Effector memory CD4-positive, alpha-beta T cell (primary cell): ENCODE measurements at regions not wholly inside any gene's neighbourhood (a gene's known extent, or its start where the extent isn't known, plus 50 kb on each side); places are given as distances from the start of the nearest gene placed in this dataset.

Experiments used
- DNase-seq, 3 donors: peaks; one replicate each; pipeline ENCODE4 v3.0.0-alpha.2; 2020
- H3K27ac ChIP-seq: 2 replicates; pipeline ENCODE4 v1.7.0; 2013; ENCODE audit warnings: mild to moderate bottlenecking, low read length, moderate library complexity; ENCODE audit not compliant: insufficient read depth, poor library complexity, severe bottlenecking
- H3K27me3 ChIP-seq: replicated peaks from 2 replicates; pipeline ENCODE4 v1.7.0; 2013; ENCODE audit warnings: mild to moderate bottlenecking, low read length; ENCODE audit not compliant: insufficient read depth, control insufficient read depth, poor library complexity, severe bottlenecking
- H3K36me3 ChIP-seq: 2 replicates; pipeline ENCODE4 v1.7.0; 2013; ENCODE audit warnings: mild to moderate bottlenecking, low read length, moderate library complexity; ENCODE audit not compliant: control insufficient read depth, insufficient read depth
- H3K4me1 ChIP-seq: 2 replicates; pipeline ENCODE4 v1.7.0; 2013; ENCODE audit warnings: low read length, mild to moderate bottlenecking; ENCODE audit not compliant: control insufficient read depth, insufficient read depth, poor library complexity, severe bottlenecking
- H3K4me3 ChIP-seq: 2 replicates; pipeline ENCODE4 v1.7.0; 2013; ENCODE audit warnings: low read length, low read depth, mild to moderate bottlenecking; ENCODE audit not compliant: insufficient read depth, poor library complexity, severe bottlenecking
- H3K9me3 ChIP-seq: 2 replicates; pipeline ENCODE4 v1.7.0; 2013; ENCODE audit warnings: mild to moderate bottlenecking, low read length, moderate library complexity; ENCODE audit not compliant: control insufficient read depth

DNA sequence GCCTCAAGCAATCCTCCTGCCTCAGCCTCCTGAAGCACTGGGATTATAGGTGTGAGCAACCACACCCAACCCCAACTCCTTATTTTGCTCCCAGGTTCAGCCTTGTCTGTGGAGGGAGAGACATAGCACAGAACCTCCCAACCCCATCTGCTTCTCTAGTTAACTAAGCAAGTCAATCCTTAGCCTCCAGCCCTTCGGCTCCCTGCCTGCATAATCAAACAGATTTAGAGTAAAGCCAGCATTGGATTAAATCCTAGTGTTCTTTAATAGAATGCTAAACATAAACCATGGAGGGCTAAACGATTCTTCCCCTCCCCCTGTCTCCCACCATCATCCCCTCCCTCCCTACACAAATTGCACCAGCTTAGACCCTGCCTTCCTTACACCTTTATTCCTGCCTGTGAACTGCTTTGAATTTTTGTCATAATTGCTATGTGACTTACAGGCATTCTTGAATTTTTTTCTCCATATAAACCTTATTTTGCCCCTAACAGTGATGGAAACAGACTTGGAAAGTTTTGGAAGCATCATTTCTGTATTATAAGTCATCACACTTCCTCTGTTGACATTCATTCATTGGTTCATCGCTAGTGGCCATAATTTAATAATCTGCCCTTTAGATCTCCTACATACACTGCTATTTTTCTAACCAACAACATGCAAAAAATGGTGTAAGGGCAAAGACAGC lies 72.6 kb upstream of the TOMM7 start:
- Histone ChIP-seq H3K4me3 (no peak overlapping the region), H3K9me3 (no peaks in the 10 kb centered on the region), H3K27me3 (no peaks in the 10 kb centered on the region), H3K4me1 (no peaks in the 10 kb centered on the region), H3K36me3 (no peaks in the 10 kb centered on the region), H3K27ac (no peak overlapping the region)
- no peak for DNase-seq

DNA sequence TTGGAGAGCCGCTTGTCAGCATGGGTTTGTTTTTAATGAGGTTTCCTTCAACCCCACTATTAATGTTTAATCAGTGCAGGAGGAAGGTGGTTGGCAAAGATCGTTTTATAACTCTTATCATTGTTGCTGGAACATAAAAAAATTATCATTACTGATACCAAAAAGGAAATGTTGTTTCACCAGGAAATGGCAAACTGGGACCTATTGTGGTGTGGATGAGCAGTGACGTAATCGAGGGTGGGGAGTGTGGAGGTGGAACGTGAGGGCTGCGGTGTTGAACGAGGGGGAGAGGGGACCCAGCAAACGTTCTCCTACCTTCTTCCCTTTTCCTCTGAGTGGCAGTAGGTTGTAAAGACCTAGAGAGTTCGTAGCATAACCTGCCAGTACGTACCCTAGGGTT lies 71.9 kb upstream of the TOMM7 start:
- Histone ChIP-seq H3K9me3 (no peaks in the 10 kb centered on the region), H3K4me1 (no peaks in the 10 kb centered on the region), H3K36me3 (no peaks in the 10 kb centered on the region), H3K27me3 (no peaks in the 10 kb centered on the region), H3K27ac (no peak overlapping the region), H3K4me3 (no peak overlapping the region)
- DNase-seq: no peak

DNA sequence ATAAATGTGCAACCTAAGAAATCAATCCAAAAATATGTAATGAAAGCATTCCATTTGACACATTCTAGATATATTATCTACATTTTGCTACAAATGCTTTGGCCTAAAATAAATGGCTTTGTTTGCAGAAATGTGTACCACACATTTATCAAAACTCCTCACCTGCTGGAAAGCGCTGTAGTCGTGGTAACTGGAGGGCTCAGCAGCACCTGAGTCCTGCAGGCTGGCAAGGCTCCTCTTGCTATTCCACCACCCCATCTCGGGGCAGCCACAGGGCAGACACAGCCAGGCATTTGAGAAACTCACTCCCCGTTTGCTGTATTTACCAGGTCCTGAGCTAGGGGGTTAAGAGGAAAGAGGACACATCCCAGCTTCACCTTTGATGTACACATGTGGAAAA lies 68.1 kb upstream of the TOMM7 start:
- H3K4me1 ChIP-seq: no peaks in the 10 kb centered on the region
- no peaks in the 10 kb centered on the region for H3K36me3 ChIP-seq
- H3K9me3 ChIP-seq: no peaks in the 10 kb centered on the region
- DNase-seq: no peak
- H3K4me3 ChIP-seq: no peak overlapping the region
- no peaks in the 10 kb centered on the region for H3K27me3 ChIP-seq
- no peak overlapping the region for H3K27ac ChIP-seq

DNA sequence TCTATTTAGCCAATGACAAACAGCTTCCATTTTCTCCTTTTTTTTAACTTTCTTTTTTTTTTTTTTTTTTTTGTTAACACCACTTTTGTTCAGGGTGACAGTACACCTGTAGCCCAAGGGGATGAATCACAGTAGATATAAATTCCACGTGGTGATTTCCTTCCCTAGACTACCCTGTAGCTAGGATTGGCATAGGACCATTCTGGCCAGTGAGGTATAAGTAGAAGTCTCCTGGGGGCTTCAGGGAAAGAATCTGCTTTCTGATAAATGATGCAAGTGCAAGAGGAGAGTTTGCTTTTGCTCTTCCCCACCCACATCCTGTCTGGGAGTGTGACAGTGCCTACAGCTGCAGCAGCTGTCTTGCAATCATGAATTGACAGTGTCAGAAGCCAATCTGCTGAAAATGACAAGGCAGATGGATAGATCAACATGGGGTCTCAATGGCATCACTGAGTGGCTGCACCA lies 63.2 kb upstream of the TOMM7 start:
- no peaks in the 10 kb centered on the region for H3K9me3 ChIP-seq
- H3K27ac ChIP-seq: no peak overlapping the region
- no peak overlapping the region for H3K4me3 ChIP-seq
- DNase-seq: peak in 1 of 3 donors; percentile 6
- H3K4me1 ChIP-seq: no peaks in the 10 kb centered on the region
- no peaks in the 10 kb centered on the region for H3K36me3 ChIP-seq
- H3K27me3 ChIP-seq: no peaks in the 10 kb centered on the region

DNA sequence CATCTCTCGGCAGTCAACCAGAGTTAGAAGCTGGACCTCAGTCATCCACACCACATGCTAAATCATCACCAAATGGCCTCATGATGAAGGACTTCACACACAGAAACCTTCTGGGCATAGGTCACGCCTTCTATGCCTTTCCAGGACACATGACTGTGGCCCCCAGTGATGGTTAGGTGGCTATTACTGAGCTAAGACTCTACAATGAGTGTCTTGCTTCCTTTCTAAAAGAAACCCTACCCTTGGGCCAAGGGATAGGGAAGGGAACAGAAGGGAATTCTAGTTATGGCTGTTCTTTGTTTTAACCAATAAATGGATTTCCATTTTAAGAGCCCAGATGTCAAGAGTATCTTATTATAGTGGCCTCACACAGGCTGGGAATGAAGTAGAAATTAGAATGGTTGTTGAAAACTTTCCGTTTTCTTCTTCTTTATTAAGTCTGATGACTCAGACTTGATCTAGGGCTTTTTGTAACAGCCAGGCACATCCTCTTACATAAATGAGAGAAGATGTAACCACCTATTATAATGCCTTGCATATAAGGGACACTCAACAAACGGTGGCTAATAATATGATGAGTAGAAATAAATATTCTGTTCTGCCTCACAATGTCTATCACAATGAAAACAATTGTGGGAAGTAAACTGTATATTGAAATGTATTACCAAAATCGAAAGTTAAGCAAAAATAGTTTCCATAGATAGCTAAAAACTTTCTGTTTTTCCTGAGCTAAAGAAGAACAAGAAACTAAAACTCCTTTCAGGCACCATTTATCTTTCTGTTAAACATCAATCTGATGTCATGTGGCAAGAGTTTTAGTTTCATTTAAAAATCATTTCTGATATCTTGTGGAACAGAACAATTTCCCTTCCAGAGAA lies 62.5 kb upstream of the TOMM7 start:
- no peaks in the 10 kb centered on the region for H3K27me3 ChIP-seq
- H3K4me1 ChIP-seq: no peaks in the 10 kb centered on the region
- no peak overlapping the region for H3K27ac ChIP-seq
- no peaks in the 10 kb centered on the region for H3K36me3 ChIP-seq
- DNase-seq: no peak
- H3K9me3 ChIP-seq: no peaks in the 10 kb centered on the region
- H3K4me3 ChIP-seq: no peak overlapping the region

DNA sequence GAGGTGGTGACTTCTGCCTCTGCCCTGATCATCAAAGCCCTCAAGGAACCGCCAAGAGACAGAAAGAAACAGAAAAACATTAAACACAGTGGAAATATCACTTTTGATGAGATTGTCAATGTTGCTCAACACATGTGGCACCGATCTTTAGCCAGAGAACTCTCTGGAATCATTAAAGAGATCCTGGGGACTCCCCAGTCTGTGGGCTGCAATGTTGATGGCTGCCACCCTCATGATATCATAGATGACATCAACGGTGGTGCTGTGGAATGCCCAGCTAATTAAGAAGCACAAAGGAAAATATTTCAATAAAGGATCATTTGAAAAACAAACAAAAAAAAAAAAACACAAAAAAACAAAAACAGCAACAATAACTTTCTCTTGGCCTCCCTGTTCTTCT lies 59.5 kb upstream of the TOMM7 start:
- DNase-seq: no peak
- no peaks in the 10 kb centered on the region for H3K4me1 ChIP-seq
- H3K27ac ChIP-seq: no peak overlapping the region
- H3K36me3 ChIP-seq: no peaks in the 10 kb centered on the region
- H3K9me3 ChIP-seq: no peaks in the 10 kb centered on the region
- no peaks in the 10 kb centered on the region for H3K27me3 ChIP-seq
- H3K4me3 ChIP-seq: no peak overlapping the region

DNA sequence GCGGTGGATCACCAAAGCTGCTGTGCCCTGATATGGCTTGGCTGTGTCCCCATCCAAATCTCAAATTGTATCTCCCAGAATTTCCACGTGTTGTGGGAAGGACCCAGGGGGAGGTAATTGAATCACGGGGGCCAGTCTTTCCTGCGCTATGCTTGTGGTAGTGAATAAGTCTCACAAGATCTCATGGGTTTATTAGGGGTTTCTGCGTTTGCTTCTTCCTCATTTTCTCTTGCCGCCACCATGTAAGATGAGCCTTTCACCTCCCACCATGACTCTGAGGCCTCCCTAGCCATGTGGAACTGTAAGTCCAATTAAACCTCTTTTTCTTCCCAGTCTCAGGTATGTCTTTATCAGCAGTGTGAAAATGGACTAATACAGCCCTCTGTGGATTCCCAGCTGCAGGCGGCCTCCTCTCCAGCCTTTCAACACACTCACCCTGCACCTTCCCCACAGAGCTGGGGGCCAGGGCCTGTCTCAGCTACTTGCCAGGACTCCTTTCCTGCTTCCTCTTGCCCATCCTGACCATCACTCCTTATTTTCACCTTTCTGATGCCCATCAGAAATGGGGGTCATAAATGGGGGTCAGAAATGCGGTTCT lies 57.2 kb upstream of the TOMM7 start:
- Histone ChIP-seq H3K27me3 (no peaks in the 10 kb centered on the region), H3K27ac (no peak overlapping the region), H3K36me3 (no peaks in the 10 kb centered on the region), H3K4me1 (no peaks in the 10 kb centered on the region), H3K9me3 (no peaks in the 10 kb centered on the region), H3K4me3 (no peak overlapping the region)
- DNase-seq: no peak

DNA sequence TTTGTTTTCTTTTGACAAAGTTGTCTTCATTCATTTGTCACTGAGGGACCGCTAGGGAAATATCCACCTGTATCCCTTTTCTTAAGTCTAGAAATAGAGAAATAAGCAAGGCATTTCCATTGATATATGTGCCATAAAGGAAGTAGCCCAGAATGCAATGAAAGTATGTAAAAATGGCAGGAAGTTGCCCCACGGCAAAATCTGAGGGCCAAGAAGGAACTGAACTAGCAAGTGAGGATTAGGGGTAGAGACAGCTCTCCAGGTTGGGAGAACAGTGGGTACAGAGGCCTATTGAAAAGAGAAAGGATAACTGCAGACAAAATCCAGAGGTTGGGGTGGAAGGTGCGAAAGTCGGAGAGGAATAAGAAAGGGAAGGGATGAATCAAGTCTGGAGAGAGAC lies 56.6 kb upstream of the TOMM7 start:
- H3K36me3 ChIP-seq: no peaks in the 10 kb centered on the region
- no peak overlapping the region for H3K4me3 ChIP-seq
- H3K27me3 ChIP-seq: no peaks in the 10 kb centered on the region
- H3K9me3 ChIP-seq: no peaks in the 10 kb centered on the region
- H3K27ac ChIP-seq: no peak overlapping the region
- no peaks in the 10 kb centered on the region for H3K4me1 ChIP-seq
- no peak for DNase-seq

DNA sequence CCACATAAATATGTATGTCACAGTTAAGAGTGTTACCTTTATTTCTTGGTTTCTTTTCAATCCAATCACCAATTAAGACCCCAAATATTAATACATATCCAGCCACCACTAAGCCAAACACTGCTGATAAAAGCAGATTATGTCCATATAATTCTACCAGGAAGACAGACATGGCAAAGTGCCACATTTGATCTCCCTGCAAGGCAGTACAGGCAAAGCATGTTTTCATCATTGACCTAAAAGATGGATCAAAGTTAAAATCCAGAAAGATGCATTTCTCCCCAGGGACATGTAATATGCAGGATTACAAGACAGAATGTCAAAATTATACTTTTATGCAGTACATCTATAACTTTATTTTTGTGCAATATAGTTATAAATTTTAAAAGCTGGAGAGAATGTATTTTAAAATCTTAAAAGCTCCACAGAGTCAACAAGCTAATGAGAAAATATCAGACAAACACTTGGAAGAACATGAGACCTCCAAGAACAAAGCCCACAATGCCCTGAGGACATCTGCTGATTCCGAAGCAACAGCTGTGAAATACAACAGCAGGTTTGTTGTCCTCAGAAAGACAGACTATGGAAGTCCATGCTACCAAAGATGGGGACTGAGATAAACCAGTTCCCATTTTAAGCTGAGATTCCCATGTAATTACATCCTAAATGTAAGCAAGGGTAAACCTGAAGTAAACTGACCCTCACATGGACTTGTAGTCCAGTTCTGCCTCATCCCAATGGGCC lies 54.5 kb upstream of the TOMM7 start:
- H3K4me3 ChIP-seq: no peak overlapping the region
- H3K4me1 ChIP-seq: no peaks in the 10 kb centered on the region
- no peaks in the 10 kb centered on the region for H3K36me3 ChIP-seq
- no peaks in the 10 kb centered on the region for H3K9me3 ChIP-seq
- no peaks in the 10 kb centered on the region for H3K27me3 ChIP-seq
- no peak overlapping the region for H3K27ac ChIP-seq
- no peak for DNase-seq
